ENCODE measurements at regions not wholly inside any gene's neighbourhood (a gene's known extent, or its start where the extent isn't known, plus 50 kb on each side); places are given as distances from the start of the nearest gene placed in this dataset.

DNA sequence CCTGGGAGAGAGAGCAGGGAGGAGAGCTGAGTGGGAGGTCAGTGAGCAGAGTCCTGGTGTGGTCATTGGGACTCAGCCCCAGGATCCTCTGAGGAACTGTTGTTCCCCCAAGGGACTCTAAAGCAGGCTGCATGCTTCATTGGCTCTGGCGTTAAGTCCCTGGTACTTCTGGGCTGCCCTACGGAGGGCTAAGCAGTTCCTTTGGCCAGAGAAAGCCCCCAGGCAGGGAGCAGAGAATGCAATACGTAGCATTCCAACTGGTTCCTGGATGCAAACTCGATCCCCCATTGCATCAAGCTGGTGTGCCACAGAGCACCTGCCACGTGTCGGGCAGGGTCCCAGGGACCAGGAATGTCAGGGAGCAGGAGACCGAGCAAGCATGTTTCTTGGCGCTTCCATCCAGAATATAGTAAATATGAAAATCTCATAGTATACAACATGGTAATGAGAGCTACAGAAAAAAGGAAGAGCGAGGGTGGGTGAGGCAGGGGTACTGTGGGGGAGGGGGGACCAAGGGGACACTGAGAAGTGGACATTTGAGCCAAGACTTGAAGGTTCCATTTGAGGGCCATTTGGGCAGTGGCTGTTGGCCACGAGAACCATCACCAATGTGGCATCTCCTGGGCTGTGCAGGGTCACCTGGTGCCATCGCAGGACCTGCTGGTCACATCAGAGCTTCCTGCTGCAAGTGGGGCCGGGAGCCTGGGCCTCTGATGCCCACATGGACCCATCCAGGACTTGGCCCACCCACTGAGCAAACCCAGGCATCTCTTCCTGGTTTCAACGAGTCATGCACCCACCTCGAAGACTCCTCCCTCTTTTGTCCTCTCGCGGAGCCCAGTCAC lies 160.4 kb downstream of the ASB1 start:
- H3K27ac ChIP-seq: no peak overlapping the region
- TF ChIP-seq, protein P1, sequence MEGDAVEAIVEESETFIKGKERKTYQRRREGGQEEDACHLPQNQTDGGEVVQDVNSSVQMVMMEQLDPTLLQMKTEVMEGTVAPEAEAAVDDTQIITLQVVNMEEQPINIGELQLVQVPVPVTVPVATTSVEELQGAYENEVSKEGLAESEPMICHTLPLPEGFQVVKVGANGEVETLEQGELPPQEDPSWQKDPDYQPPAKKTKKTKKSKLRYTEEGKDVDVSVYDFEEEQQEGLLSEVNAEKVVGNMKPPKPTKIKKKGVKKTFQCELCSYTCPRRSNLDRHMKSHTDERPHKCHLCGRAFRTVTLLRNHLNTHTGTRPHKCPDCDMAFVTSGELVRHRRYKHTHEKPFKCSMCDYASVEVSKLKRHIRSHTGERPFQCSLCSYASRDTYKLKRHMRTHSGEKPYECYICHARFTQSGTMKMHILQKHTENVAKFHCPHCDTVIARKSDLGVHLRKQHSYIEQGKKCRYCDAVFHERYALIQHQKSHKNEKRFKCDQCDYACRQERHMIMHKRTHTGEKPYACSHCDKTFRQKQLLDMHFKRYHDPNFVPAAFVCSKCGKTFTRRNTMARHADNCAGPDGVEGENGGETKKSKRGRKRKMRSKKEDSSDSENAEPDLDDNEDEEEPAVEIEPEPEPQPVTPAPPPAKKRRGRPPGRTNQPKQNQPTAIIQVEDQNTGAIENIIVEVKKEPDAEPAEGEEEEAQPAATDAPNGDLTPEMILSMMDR (IDR thresholded peaks at IDR 0.05): no peak
- TF ChIP-seq ZFX (IDR thresholded peaks at IDR 0.05; ENCODE audit: borderline replicate concordance): no peak

GRCh38 chr2:238587776-238588660 lies 161.3 kb downstream of the ASB1 start:
- TF ChIP-seq, protein P1 (IDR thresholded peaks at IDR 0.05): no peak
- TF ChIP-seq ZFX (IDR thresholded peaks at IDR 0.05; ENCODE audit: borderline replicate concordance): no peak
- no peak overlapping the region for H3K27ac ChIP-seq

GRCh38 chr2:238589591-238590460 lies 163.1 kb downstream of the ASB1 start:
- H3K27ac ChIP-seq: no peak overlapping the region
- TF ChIP-seq, protein P1 (IDR thresholded peaks at IDR 0.05): no peak
- TF ChIP-seq ZFX (IDR thresholded peaks at IDR 0.05; ENCODE audit: borderline replicate concordance): no peak

- no peak overlapping the region for H3K27ac ChIP-seq
- TF ChIP-seq ZFX (IDR thresholded peaks at IDR 0.05; ENCODE audit: borderline replicate concordance): no peak
- TF ChIP-seq, protein P1 (IDR thresholded peaks at IDR 0.05): no peak
Measured at GRCh38 chr2:238591732-238592131, 165.0 kb downstream of the ASB1 start.

- no peak overlapping the region for H3K27ac ChIP-seq
- no peak for TF ChIP-seq ZFX (IDR thresholded peaks at IDR 0.05; ENCODE audit: borderline replicate concordance)
- TF ChIP-seq, protein P1 (IDR thresholded peaks at IDR 0.05): no peak
Measured at GRCh38 chr2:238593236-238593635, 166.5 kb downstream of the ASB1 start.

GRCh38 chr2:238593678-238594077 lies 167.0 kb downstream of the ASB1 start:
- H3K27ac ChIP-seq: no peak overlapping the region
- TF ChIP-seq, protein P1 (IDR thresholded peaks at IDR 0.05): no peak
- TF ChIP-seq ZFX (IDR thresholded peaks at IDR 0.05; ENCODE audit: borderline replicate concordance): no peak
